Inflammatory macrophage (primary cell): ENCODE measurements at regions not wholly inside any gene's neighbourhood (a gene's known extent, or its start where the extent isn't known, plus 50 kb on each side); places are given as distances from the start of the nearest gene placed in this dataset.
"Not testable (repeated sequence)": the region's sequence is repeated elsewhere in the genome, so short reads cannot be mapped to it uniquely, and the experiment has no call there.

Source experiments
- DNase-seq, 2 donors: peaks; one replicate each; pipeline ENCODE4 v3.0.0-alpha.2; 2020 to 2022

- no peak for DNase-seq
Observed at GRCh38 chr13:67518785-67519184, 288.6 kb upstream of the PCDH9 start.

- no peak for DNase-seq
Observed at GRCh38 chr13:67515895-67516294, 285.8 kb upstream of the PCDH9 start.

GRCh38 chr13:67509018-67509417 is 278.9 kb upstream of the PCDH9 start:
- no peak for DNase-seq

GRCh38 chr13:67508275-67508674 is 278.1 kb upstream of the PCDH9 start:
- not testable (repeated sequence) for DNase-seq

- DNase-seq: no peak
Observed at GRCh38 chr13:67506407-67506806, 276.3 kb upstream of the PCDH9 start.

GRCh38 chr13:67505376-67505775 is 275.2 kb upstream of the PCDH9 start:
- no peak for DNase-seq

- DNase-seq: no peak
Observed at GRCh38 chr13:67498948-67499347, 268.8 kb upstream of the PCDH9 start.

- no peak for DNase-seq
Observed at GRCh38 chr13:67493835-67494234, 263.7 kb upstream of the PCDH9 start.

- DNase-seq: no peak
Observed at GRCh38 chr13:67489016-67489415, 258.9 kb upstream of the PCDH9 start.

- no peak for DNase-seq
Observed at GRCh38 chr13:67481445-67481844, 251.3 kb upstream of the PCDH9 start.

GRCh38 chr13:67474115-67474514 is 244.0 kb upstream of the PCDH9 start:
- DNase-seq: no peak

- DNase-seq: no peak
Observed at GRCh38 chr13:67469623-67470022, 239.5 kb upstream of the PCDH9 start.

GRCh38 chr13:67466569-67466968 is 236.4 kb upstream of the PCDH9 start:
- DNase-seq: no peak

GRCh38 chr13:67464154-67464553 is 234.0 kb upstream of the PCDH9 start:
- DNase-seq: no peak

- no peak for DNase-seq
Observed at GRCh38 chr13:67462098-67462497, 232.0 kb upstream of the PCDH9 start.

GRCh38 chr13:67452526-67452925 is 222.4 kb upstream of the PCDH9 start:
- not testable (repeated sequence) for DNase-seq

GRCh38 chr13:67445436-67445835 is 215.3 kb upstream of the PCDH9 start:
- DNase-seq: no peak

GRCh38 chr13:67443923-67444322 is 213.8 kb upstream of the PCDH9 start:
- no peak for DNase-seq

- no peak for DNase-seq
Observed at GRCh38 chr13:67440236-67440975, 210.3 kb upstream of the PCDH9 start.

GRCh38 chr13:67439365-67439764 is 209.2 kb upstream of the PCDH9 start:
- DNase-seq: no peak

GRCh38 chr13:67438465-67438864 is 208.3 kb upstream of the PCDH9 start:
- peak in 1 of 2 donors; percentile 14 for DNase-seq

- DNase-seq: no peak
Observed at GRCh38 chr13:67437244-67437643, 207.1 kb upstream of the PCDH9 start.

- no peak for DNase-seq
Observed at GRCh38 chr13:67421475-67421874, 191.3 kb upstream of the PCDH9 start.

GRCh38 chr13:67416047-67416925 is 186.2 kb upstream of the PCDH9 start:
- DNase-seq: no peak
